Activated naive CD4-positive, alpha-beta T cell (primary cell): ENCODE measurements at regions not wholly inside any gene's neighbourhood (a gene's known extent, or its start where the extent isn't known, plus 50 kb on each side); places are given as distances from the start of the nearest gene placed in this dataset.
"Not testable (repeated sequence)": the region's sequence is repeated elsewhere in the genome, so short reads cannot be mapped to it uniquely, and the experiment has no call there.

Source experiments
- DNase-seq, 4 experiments: peaks; one replicate each; lab custom pipeline; 2025; lab: John Stamatoyannopoulos, UW

DNA sequence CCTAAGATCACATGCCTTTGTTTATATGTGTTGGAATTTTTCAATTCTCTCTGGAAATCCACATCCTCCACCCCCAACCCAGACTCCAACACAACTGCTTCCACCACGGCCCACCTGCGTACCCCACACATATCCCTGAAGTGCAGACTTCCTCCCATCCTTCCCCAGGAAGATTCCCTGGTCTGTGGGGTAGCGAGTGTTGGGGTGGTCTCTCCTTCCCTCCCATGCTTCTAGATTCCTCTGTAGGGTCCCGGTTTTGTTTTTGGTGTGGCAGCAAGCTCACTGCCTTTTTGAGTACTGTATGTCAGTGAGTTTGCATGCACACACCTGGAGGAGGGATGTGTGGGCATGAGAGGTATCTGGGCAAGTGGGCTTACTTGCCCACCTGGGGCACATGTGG, 127.6 kb downstream of the MRPL14 start:
- no peak for DNase-seq

DNA sequence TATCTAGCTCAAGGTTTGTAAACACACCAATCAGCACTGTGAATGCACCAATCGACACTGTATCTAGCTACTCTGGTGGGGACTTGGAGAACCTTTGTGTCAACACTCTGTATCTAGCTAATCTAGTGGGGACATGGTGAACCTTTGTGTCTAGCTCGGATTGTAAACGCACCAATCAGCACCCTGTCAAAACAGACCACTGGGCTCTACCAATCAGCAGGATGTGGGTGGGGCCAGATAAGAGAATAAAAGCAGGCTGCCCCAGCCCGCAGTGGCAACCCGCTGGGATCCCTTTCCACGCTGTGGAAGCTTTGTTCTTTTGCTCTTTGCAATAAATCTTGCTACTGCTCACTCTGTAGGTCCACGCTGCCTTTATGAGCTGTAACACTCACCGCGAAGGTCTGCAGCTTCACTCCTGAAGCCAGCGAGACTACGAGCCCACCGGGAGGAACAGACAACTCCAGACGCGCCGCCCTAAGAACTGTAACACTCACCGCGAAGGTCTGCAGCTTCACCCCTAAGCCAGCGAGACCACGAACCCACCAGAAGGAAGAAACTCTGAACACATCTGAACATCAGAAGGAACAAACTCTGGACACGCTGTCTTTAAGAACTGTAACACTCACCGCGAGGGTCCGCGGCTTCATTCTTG, 128.5 kb downstream of the MRPL14 start:
- DNase-seq: not testable (repeated sequence)

DNA sequence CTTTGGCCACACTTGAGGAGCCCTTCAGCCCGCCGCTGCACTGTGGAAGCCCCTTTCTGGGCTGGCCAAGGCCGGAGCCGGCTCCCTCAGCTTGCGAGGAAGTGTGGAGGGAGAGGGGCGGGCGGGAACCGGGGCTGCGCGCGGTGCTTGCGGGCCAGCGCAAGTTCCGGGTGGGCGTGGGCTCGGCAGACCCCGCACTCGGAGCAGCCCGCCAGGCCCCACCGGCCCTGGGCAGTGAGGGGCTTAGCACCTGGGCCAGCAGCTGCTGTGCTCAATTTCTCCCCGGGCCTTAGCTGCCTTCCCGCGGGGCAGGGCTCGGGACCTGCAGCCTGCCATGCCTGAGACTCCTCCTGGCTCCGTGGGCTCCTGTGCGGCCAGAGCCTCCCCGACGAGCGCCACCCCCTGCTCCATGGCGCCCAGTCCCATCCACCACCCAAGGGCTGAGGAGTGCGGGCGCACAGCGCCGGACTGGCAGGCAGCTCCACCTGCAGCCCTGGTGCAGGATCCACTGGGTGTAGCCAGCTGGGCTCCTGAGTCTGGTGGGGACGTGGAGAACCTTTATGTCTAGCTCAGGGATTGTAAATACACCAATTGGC, 129.2 kb downstream of the MRPL14 start:
- not testable (repeated sequence) for DNase-seq

DNA sequence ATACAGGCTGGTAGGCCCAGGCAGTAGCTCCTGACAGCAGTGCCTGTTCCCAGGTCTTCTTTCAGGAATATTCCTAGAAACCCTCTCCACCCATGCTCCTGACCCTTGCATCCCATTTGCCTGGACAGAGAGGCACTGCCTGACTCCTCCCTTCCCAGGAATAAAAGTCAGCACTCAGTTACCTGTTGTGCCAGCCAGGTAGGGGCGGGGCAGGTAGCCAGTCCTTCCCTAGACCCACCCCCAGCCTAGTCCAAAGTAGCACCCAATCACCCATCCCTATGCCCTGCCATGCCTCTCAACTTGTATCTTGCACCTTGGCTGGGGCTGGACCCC, 129.9 kb downstream of the MRPL14 start:
- DNase-seq: no peak

- no peak for DNase-seq
Observed at GRCh38 chr6:43996618-43997344, 130.5 kb downstream of the MRPL14 start.

- DNase-seq: no peak
Observed at GRCh38 chr6:43995137-43995536, 132.1 kb downstream of the MRPL14 start.

- DNase-seq: no peak
Observed at GRCh38 chr6:43993881-43994523, 133.2 kb downstream of the MRPL14 start.

DNA sequence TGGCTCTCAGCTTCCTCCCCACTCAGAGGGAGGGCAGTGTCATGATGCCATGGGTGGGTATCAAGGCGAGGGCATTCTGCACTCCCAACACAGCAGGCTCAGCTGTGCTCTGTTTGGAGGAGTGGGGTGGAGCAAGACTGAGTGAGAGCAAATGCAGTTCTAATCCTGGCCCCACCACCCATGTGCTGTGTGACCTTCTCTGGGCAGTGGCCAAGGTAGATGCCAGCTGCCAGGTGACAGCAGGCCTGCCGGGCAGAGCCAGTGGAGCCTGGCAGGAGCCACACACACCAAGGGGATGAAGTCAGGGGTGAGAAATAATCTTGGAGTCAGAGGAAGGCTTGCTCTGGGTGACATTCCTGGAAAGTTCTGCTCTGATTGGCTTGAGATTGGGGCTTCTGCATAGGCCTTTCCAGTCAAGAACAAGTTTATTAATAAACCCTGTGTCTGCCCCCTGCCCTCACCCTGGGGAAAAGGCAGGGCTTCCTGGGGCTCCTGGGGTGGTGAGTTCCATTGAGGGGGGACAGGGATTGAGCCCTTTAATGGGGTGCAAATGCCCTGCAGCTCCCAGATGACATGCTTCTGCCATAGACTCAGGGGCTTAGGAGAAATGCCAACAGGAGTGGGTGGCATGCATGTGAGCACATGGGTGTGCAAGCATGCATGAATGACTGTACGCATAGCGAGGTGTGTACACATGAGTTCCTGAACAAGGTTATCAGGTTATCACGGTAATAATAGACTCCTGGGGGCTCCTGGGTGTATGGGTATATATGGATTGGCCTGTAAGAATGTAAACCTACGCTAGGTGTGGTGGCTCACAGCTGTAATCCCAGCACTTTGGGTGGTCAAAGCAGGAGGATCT, 134.2 kb downstream of the MRPL14 start:
- DNase-seq: no peak

DNA sequence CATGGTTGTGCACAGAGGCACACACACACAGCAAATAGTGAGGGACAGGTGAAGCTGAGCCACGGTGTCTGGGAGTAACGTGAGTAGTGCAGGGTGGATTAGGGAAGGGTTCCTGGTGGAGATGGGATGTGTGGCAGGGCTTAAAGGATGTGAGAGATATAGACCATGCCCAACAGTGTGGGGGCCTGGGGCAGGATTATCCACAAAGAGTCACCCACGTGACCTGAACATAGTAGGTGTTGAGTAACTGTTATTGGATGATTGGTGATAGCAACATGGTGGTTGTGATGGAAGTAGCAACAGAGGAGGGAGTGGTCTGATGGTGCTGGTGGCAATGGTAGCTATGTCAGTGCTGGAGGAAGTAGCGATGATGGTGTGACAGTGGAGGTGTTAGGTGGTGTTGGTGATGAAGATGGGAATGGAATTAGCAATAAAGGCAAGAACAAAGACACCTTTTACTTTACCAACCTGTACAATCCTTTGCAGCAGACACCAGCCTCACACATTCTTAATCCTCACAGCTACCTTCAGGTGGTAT, 135.1 kb downstream of the MRPL14 start:
- DNase-seq: no peak

DNA sequence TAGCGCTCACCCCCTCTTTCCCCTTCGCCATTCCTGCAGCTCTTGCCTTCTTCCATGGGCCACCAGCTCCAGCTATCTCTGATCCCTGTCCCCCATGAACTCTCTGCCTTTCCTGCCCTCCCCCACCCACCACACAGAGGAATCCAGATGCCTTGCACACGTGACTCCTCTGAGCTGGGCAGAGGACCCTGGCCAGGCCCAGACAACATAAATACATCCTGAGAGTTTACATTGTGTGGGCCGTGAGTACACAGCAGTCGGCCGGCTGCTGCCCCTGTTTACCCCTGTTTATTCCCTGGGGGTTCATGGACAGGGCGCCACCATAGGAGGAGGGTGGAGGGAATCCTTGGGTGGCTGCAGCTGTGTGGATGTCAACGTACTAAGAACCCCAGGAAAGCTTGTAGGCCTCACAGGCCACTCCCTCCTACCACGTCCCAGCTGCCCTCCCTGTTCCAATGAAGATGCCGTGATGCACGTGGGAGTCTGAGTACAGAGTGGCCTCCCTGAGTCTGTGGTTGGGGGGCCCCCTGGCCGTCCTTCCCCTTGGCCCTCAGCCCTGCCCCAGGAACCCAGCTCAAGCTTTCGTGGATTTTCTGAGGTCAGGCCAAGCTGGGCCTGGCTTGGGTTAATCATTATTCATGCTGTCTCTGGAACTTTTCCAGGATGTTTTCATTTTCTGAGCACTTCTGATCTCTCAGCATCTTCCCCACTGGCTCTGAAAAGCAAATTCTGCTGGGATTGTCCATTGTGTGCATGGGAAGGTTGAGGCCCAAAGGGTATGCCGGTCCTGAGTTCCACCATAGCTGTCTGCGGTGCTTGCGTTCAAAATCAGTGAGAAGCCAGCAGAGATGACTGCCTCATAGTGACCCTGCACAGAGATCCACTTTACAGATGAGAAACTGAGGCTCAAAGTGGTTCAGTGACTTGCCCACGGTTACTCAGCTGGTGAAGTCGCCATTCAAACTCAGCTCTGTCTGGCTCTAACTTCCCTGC, 136.3 kb downstream of the MRPL14 start:
- no peak for DNase-seq

DNA sequence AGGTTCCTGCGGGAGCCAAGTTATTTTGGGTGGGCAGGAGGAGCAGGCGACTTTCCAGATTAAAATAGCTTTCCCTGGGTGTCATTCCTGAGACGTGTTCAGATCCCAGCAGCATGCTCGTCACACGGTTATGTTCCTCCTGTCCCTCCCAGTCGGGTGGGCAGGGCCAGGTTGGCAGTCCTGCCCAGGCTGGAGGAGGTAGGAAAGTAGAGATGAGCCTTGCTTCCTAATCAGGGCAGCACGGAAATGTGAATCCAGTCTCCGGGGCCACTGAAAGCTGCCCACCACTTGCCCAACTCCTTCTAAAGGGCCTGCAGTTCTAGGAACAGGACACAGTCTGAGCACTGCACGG, 137.0 kb downstream of the MRPL14 start:
- no peak for DNase-seq

GRCh38 chr6:43989581-43990146, 137.6 kb downstream of the MRPL14 start:
- DNase-seq: no peak

DNA sequence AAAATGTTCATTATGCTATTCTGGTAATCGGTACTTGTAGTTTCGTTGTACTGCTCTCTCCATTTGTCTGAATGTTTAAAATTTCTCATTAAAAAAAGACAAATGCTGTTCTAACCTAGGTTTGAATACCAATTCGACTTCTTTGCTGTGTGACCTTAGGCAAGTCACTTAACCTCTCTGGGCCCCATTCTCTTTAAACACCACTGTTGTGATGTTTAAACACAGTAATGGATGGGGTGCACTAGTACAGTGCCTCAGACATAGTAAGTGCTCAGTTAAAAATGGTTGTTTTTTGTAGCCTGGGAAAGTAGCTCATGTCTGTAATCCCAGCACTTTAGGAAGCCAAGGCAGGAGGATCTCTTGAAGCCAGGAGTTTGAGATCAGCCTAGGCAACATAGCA, 138.5 kb downstream of the MRPL14 start:
- DNase-seq: no peak

DNA sequence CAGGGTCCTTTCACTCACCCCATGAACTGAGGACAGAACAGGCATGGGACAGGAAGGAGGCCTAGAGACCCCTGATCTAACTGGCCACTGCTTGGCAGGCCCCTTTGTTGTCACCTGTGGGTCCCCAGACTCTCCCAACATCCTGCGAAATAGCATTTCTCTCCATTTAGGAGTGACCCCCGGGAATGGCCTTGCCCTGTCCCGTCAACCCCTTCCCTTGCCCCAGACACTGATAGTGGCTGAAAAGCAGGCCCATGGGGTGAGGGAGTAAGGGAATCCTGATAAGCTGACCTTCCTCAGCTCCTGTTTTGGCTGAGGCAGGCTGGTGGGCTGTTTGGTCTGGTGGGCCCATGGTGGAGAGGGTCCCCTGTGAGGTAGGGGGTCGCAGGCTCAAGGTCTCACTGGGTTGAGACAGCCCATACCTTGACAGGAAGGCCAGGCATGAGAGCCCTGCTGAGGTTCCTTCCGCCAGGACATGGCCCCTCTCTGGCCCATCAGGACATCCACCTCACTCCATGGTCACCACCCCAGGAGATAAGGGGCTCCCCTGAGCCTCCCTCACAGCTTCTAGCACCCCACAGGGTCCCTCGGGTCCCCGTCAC, 139.3 kb downstream of the MRPL14 start:
- no peak for DNase-seq

DNA sequence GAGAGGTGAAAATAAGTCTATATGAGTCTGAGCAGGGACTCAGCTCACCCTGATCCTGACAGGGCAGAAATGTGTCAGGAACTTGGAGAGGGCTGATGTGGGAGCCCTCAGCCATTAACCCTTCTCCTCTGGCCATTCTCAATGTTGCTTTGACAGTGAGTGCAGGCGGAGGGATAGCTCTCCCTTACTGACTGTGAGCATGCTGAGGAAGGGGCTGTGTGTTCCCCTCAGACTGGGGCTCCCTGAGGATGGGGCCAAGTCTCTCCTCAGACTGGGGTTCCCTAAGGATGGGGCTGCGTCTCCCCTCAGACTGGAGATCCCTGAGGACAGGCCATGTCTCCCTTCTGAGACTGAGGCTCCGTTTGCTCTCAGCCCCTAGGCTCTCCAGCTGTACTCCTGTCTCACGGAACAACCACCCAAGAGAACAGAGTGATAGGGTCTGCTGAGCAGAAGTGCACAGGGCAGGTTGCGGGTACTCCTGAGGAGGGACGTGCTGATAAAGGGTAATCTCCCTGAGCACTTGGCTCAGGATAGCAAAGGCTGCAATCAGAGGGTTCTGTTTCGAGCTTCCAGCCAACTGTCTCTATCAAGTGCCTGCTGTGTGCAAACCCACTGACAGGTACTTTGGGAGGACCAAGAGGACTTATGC, 141.0 kb downstream of the MRPL14 start:
- no peak for DNase-seq

DNA sequence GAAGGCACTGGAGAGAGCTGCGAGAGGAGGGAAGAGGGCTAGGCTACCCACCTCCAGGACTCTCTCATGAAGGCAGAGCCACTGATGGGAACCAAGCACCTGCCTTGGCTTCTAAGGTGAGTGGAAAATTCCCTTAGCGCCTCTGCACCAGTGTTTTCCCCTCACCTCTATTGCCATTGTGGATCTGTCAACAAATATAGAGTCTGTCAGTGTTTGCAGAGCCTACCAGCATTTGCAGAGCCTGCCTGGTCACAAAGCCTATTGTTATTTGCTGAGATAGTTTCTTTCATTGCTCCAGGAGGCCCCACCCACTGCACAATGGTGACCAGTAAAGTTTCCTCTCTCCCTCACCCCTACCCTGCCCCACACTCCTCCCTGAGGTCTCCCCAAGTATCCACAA, 141.9 kb downstream of the MRPL14 start:
- no peak for DNase-seq

- no peak for DNase-seq
Observed at GRCh38 chr6:43984442-43985321, 142.6 kb downstream of the MRPL14 start.

DNA sequence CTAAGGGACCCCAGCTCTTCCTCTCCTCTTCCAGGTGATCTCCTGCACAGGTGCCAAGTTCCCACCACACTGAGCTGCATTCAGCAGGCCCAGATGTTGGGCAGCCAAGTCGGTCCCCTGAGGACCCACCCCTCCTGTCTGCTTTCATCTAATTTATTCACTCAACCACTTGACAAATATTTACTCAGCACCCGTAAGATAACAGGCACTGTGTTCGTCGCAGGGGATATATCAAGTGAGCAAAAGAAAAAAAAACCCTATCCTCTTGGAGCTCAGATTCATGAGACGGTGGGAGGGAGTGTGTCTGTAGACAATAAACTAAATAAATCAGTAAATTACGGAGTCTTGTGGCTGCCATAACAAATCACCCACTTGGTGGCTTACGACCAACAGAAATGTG, 143.6 kb downstream of the MRPL14 start:
- DNase-seq: no peak
